Ovary (tissue), 3 donors: ENCODE measurements at regions not wholly inside any gene's neighbourhood (a gene's known extent, or its start where the extent isn't known, plus 50 kb on each side); places are given as distances from the start of the nearest gene placed in this dataset.

Source experiments
- POLR2A ChIP-seq: fragments of 450-650 bp; IDR thresholded peaks from one replicate; pipeline ENCODE4 v1.6.1; 2017; ENCODE audit warnings: antibody characterized with exemption, mild to moderate bottlenecking, moderate library complexity
- TF ChIP-seq, protein P1 (sequence below), 3 donors: fragments of 450-650 bp in 2 of 3; fragments of 200-600 bp in 1 of 3; IDR thresholded peaks; one replicate each; pipeline versions ENCODE4 v1.5.1 to v1.8.0; 2016 to 2022; ENCODE audit warnings: antibody characterized with exemption in 3 of 3, mild to moderate bottlenecking in 1 of 3
- donor health status: DM: no; HTN: no; CAD: no.

GRCh38 chr1:235054466-235054865 lies 74.2 kb downstream of the TOMM20 start:
- TF ChIP-seq, protein P1, sequence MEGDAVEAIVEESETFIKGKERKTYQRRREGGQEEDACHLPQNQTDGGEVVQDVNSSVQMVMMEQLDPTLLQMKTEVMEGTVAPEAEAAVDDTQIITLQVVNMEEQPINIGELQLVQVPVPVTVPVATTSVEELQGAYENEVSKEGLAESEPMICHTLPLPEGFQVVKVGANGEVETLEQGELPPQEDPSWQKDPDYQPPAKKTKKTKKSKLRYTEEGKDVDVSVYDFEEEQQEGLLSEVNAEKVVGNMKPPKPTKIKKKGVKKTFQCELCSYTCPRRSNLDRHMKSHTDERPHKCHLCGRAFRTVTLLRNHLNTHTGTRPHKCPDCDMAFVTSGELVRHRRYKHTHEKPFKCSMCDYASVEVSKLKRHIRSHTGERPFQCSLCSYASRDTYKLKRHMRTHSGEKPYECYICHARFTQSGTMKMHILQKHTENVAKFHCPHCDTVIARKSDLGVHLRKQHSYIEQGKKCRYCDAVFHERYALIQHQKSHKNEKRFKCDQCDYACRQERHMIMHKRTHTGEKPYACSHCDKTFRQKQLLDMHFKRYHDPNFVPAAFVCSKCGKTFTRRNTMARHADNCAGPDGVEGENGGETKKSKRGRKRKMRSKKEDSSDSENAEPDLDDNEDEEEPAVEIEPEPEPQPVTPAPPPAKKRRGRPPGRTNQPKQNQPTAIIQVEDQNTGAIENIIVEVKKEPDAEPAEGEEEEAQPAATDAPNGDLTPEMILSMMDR (IDR thresholded peaks at IDR 0.05) = no peak
- no peak for TF ChIP-seq POLR2A
